HCT116 (cell line): ENCODE measurements at regions not wholly inside any gene's neighbourhood (a gene's known extent, or its start where the extent isn't known, plus 50 kb on each side); places are given as distances from the start of the nearest gene placed in this dataset.
"Not testable (repeated sequence)": the region's sequence is repeated elsewhere in the genome, so short reads cannot be mapped to it uniquely, and the experiment has no call there.

Experiments used
- CEBPB ChIP-seq: IDR thresholded peaks from 2 replicates; pipeline ENCODE4 v1.6.1; 2012; ENCODE audit warnings: low read depth
- ELF1 ChIP-seq: IDR thresholded peaks from 2 replicates; pipeline ENCODE4 v1.6.1; 2012; ENCODE audit warnings: low read depth, borderline replicate concordance
- EZH2 ChIP-seq: fragments of 200-600 bp; sonication (generic); IDR thresholded peaks from 2 replicates; pipeline ENCODE4 v1.6.1; 2017; ENCODE audit warnings: antibody characterized with exemption, mixed run types
- JUND ChIP-seq: IDR thresholded peaks from 2 replicates; pipeline ENCODE4 v1.6.1; 2012
- POLR2A ChIP-seq: IDR thresholded peaks from 2 replicates; pipeline ENCODE4 v1.7.0; 2011; ENCODE audit warnings: borderline replicate concordance; ENCODE audit not compliant: insufficient read depth, insufficient read length; ENCODE audit errors: extremely low read depth
- POLR2AphosphoS5 ChIP-seq: IDR thresholded peaks from 2 replicates; pipeline ENCODE4 v1.6.1; 2011; ENCODE audit warnings: mild to moderate bottlenecking, low read depth, low read length, moderate library complexity
- SIN3A ChIP-seq: IDR thresholded peaks from 2 replicates; pipeline ENCODE4 v1.6.1; 2012; ENCODE audit warnings: low read depth
- SP1 ChIP-seq: IDR thresholded peaks from 2 replicates; pipeline ENCODE4 v1.6.1; 2012; ENCODE audit warnings: low read depth
- SRF ChIP-seq: IDR thresholded peaks from 2 replicates; pipeline ENCODE4 v1.6.1; 2012; ENCODE audit warnings: low read depth
- ZNF274 ChIP-seq: fragments of 200-500 bp; sonication (Bioruptor generic); IDR thresholded peaks from 2 replicates; pipeline ENCODE4 v1.6.1; 2014; ENCODE audit warnings: mild to moderate bottlenecking, low read depth, low read length, inconsistent platforms
- TF ChIP-seq, protein P1 (sequence below), 3 experiments: fragments of 200-600 bp in 1 of 3; sonication (generic) in 1 of 3; IDR thresholded peaks in 2 of 3; conservative IDR thresholded peaks in 1 of 3; 2 replicates each; pipeline ENCODE4 v1.5.1; 2012 to 2017; ENCODE audit warnings: low read depth in 2 of 3, low read length in 2 of 3, antibody characterized with exemption in 1 of 3, borderline replicate concordance in 1 of 3, control low read depth in 1 of 3, mild to moderate bottlenecking in 1 of 3, mixed read lengths in 1 of 3, mixed run types in 1 of 3, moderate library complexity in 1 of 3; ENCODE audit not compliant: insufficient read depth in 1 of 3
- TF ChIP-seq, protein P2 (sequence below): IDR thresholded peaks from 2 replicates; pipeline ENCODE4 v1.6.1; 2012

DNA sequence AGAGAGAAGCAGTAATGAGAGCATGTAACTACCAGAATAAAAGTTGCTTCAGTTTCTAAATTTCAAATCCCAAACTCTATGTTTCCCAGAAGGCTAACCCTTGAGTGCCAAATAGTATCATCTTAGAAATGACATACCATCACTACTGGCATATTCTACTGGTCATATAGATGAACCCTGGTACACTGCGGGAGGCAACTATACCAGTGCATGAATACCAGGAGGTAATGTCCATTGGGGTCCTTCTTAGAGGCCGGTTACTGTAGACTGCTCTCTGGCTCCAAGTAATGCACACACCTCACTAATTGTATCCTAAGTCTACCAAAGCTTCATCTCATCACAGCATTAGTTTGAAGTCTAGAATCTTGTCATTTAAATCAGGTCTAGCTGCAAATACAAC is 108.6 kb upstream of the MSMB start:
- TF ChIP-seq, protein P1, sequence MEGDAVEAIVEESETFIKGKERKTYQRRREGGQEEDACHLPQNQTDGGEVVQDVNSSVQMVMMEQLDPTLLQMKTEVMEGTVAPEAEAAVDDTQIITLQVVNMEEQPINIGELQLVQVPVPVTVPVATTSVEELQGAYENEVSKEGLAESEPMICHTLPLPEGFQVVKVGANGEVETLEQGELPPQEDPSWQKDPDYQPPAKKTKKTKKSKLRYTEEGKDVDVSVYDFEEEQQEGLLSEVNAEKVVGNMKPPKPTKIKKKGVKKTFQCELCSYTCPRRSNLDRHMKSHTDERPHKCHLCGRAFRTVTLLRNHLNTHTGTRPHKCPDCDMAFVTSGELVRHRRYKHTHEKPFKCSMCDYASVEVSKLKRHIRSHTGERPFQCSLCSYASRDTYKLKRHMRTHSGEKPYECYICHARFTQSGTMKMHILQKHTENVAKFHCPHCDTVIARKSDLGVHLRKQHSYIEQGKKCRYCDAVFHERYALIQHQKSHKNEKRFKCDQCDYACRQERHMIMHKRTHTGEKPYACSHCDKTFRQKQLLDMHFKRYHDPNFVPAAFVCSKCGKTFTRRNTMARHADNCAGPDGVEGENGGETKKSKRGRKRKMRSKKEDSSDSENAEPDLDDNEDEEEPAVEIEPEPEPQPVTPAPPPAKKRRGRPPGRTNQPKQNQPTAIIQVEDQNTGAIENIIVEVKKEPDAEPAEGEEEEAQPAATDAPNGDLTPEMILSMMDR (IDR thresholded peaks at IDR 0.05 in 2 of 3, conservative IDR thresholded peaks at IDR 0.05 in 1 of 3; ENCODE audit: borderline replicate concordance in 1 of 3, insufficient read depth in 1 of 3, low read depth in 2 of 3, low read length in 2 of 3) = not testable (repeated sequence)
- TF ChIP-seq SIN3A, CEBPB, SP1, POLR2A, ZNF274, SRF, EZH2, ELF1, JUND, POLR2AphosphoS5: not testable (repeated sequence)
- TF ChIP-seq, protein P2, sequence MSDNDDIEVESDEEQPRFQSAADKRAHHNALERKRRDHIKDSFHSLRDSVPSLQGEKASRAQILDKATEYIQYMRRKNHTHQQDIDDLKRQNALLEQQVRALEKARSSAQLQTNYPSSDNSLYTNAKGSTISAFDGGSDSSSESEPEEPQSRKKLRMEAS = not testable (repeated sequence)
